A673 (cell line): ENCODE measurements at regions not wholly inside any gene's neighbourhood (a gene's known extent, or its start where the extent isn't known, plus 50 kb on each side); places are given as distances from the start of the nearest gene placed in this dataset.

ENCODE experiments used
- EZH2 ChIP-seq: fragments of 200-600 bp; sonication (generic); IDR thresholded peaks from 2 replicates; pipeline ENCODE4 v1.6.1; 2017; ENCODE audit warnings: borderline replicate concordance, low read depth, mild to moderate bottlenecking, mixed read lengths, antibody characterized with exemption, low read length; ENCODE audit not compliant: poor library complexity, severe bottlenecking
- TF ChIP-seq, protein P1 (sequence below): fragments of 300-800, 200-600 bp; sonication (generic); conservative IDR thresholded peaks from 2 replicates; pipeline ENCODE4 v1.5.1; 2017; ENCODE audit warnings: low read depth, mild to moderate bottlenecking, antibody characterized with exemption, low read length, moderate library complexity, mixed read lengths

DNA sequence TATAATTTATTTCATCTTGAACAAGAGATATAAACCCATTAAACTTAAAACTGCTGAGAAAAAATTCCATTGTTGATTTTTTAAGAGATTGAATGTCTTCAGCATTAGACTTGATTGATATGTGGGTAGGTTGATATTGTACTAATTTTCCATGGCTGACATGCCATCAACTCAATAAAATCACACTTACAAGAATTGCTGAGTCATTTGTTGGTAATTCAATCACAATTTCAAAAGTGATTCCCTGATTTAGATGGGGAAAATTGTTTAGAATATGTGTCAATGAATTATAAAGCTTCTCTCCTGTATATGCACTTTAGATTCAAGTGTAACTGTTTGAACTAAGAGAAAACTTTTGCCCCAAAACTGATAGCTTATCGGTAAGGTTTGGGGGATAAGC is 223.5 kb upstream of the NCAM2 start:
- TF ChIP-seq, protein P1, sequence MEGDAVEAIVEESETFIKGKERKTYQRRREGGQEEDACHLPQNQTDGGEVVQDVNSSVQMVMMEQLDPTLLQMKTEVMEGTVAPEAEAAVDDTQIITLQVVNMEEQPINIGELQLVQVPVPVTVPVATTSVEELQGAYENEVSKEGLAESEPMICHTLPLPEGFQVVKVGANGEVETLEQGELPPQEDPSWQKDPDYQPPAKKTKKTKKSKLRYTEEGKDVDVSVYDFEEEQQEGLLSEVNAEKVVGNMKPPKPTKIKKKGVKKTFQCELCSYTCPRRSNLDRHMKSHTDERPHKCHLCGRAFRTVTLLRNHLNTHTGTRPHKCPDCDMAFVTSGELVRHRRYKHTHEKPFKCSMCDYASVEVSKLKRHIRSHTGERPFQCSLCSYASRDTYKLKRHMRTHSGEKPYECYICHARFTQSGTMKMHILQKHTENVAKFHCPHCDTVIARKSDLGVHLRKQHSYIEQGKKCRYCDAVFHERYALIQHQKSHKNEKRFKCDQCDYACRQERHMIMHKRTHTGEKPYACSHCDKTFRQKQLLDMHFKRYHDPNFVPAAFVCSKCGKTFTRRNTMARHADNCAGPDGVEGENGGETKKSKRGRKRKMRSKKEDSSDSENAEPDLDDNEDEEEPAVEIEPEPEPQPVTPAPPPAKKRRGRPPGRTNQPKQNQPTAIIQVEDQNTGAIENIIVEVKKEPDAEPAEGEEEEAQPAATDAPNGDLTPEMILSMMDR = no peak
- no peak for TF ChIP-seq EZH2
